HepG2 (cell line): ENCODE measurements at regions not wholly inside any gene's neighbourhood (a gene's known extent, or its start where the extent isn't known, plus 50 kb on each side); places are given as distances from the start of the nearest gene placed in this dataset.

Source experiments
- ATAC-seq: fragments of 200-7000 bp; cut with Tn5 transposase; 3 replicates; pipeline ENCODE4 v1.9.1; 2020; ENCODE audit warnings: mild to moderate bottlenecking, moderate library complexity
- BruUV-seq: library from RNA; stranded (reverse); fragments of 400-500 nt; replicated peaks from 2 replicates; lab custom pipeline; 2021; lab: Mats Ljungman, UMichigan
- CTCF ChIA-PET: fragments of 300-600 bp; formaldehyde crosslinking; extraction: SDS; loops from one replicate; lab custom pipeline; 2021; ENCODE audit warnings: low total read pairs, inconsistent platforms, low intra/inter-chr PET ratio; lab: Yijun Ruan, JAX
- POLR2A ChIA-PET: fragments of 350-600 bp; sonication (Branson Sonifier 250); formaldehyde crosslinking; loops from one replicate; lab custom pipeline; 2020; ENCODE audit warnings: antibody characterized with exemption, inconsistent platforms; lab: Yijun Ruan, JAX
- DNase-seq: peaks from one replicate; pipeline ENCODE4 v3.0.0-alpha.2; 2015; ENCODE audit warnings: low spot score
- FAIRE-seq: peaks from 3 replicates; lab custom pipeline; 2011; peaks lifted over from hg19 to GRCh38; lab: Jason Lieb, UNC
- H2AFZ ChIP-seq: one replicate; pipeline ENCODE4 v1.6.1; 2011; ENCODE audit warnings: low read length, inconsistent platforms
- H3K27ac ChIP-seq: fragments of 300-600 bp; 3 replicates; pipeline ENCODE4 v1.8.0; 2011; ENCODE audit warnings: mixed run types, mild to moderate bottlenecking, mixed read lengths, low read length, inconsistent platforms; ENCODE audit not compliant: insufficient read depth; ENCODE audit errors: extremely low read length
- H3K27me3 ChIP-seq, 2 experiments: fragments of 200-600 bp in 1 of 2; 2 replicates in 1 of 2; 3 replicates in 1 of 2; pipeline versions ENCODE4 v1.6.0 to v1.8.0; 2011; ENCODE audit warnings: low read length in 2 of 2, mild to moderate bottlenecking in 2 of 2, moderate library complexity in 2 of 2, inconsistent platforms in 1 of 2; ENCODE audit not compliant: insufficient read depth in 2 of 2, control insufficient read depth in 1 of 2
- H3K36me3 ChIP-seq, 2 experiments: fragments of 200-600 bp in 1 of 2; replicated peaks in 1 of 2; 2 replicates in 1 of 2; 3 replicates in 1 of 2; pipeline versions ENCODE4 v1.5.1 to v1.8.0; 2011; ENCODE audit warnings: low read length in 2 of 2, inconsistent platforms in 1 of 2; ENCODE audit not compliant: insufficient read depth in 2 of 2, control insufficient read depth in 1 of 2
- H3K4me1 ChIP-seq: 2 replicates; pipeline ENCODE4 v1.5.1; 2012; ENCODE audit warnings: low read length, inconsistent platforms; ENCODE audit not compliant: insufficient read depth
- H3K4me2 ChIP-seq: 2 replicates; pipeline ENCODE4 v1.6.0; 2011; ENCODE audit warnings: low read depth, low read length, inconsistent platforms
- H3K4me3 ChIP-seq, 3 experiments: fragments of 200-600 bp in 1 of 3; sonication (generic), shearing (Covaris generic) in 1 of 3; replicated peaks in 1 of 3; 2 replicates each; pipeline ENCODE4 v1.5.1; 2011 to 2016; ENCODE audit warnings: low read length in 3 of 3, inconsistent platforms in 2 of 3, low read depth in 2 of 3, mild to moderate bottlenecking in 2 of 3, control low read depth in 1 of 3, mixed read lengths in 1 of 3; ENCODE audit not compliant: insufficient read depth in 1 of 3
- H3K79me2 ChIP-seq: one replicate; pipeline ENCODE4 v1.6.1; 2011; ENCODE audit warnings: low read length, inconsistent platforms; ENCODE audit not compliant: insufficient read depth
- H3K9ac ChIP-seq: 2 replicates; pipeline ENCODE4 v1.6.0; 2011; ENCODE audit warnings: mild to moderate bottlenecking, low read depth, low read length, inconsistent platforms; ENCODE audit not compliant: insufficient read depth
- H3K9me3 ChIP-seq: 2 replicates; pipeline ENCODE4 v1.5.1; 2012; ENCODE audit warnings: mild to moderate bottlenecking, low read length
- H4K20me1 ChIP-seq: 2 replicates; pipeline ENCODE4 v1.6.0; 2011; ENCODE audit warnings: inconsistent platforms, mild to moderate bottlenecking, low read length, moderate library complexity; ENCODE audit not compliant: insufficient read depth
- E2F5 ChIP-seq: sonication (generic); formaldehyde crosslinking; conservative IDR thresholded peaks from 2 replicates; pipeline ENCODE4 v1.4.0; 2020; ENCODE audit warnings: missing genetic modification reagents
- SIX1 ChIP-seq: sonication (generic); formaldehyde crosslinking; IDR thresholded peaks from 2 replicates; pipeline ENCODE4 v1.4.0; 2020; ENCODE audit warnings: missing genetic modification reagents, borderline replicate concordance
- ZMYM2 ChIP-seq: sonication (generic); formaldehyde crosslinking; IDR thresholded peaks from 2 replicates; pipeline ENCODE4 v1.8.0; 2022; ENCODE audit warnings: mild to moderate bottlenecking, missing genetic modification reagents
- ZNF441 ChIP-seq: sonication (generic); formaldehyde crosslinking; IDR thresholded peaks from 2 replicates; pipeline ENCODE4 v1.7.0; 2021; ENCODE audit warnings: missing genetic modification reagents, borderline replicate concordance
- WGBS: methylation state at CpG from one replicate; pipeline ENCODE4 v1.1.6; 2017; ENCODE audit warnings: low lambda C conversion rate; 5-methylcytosine and 5-hydroxymethylcytosine counted together
- in situ Hi-C: cut with HindIII; loops from 2 replicates; pipeline ENCODE4 v1.10.0; 2017; ENCODE audit warnings: low pct_unique_long_range_greater_than_20kb; ENCODE audit not compliant: extremely low pct_ligation_motif_present
- intact Hi-C: fragments of 100-400 bp; cut with micrococcal nuclease; formaldehyde crosslinking; loops from one replicate; pipeline ENCODE4 v1.10.0; 2022; ENCODE audit not compliant: unreplicated experiment

- in situ Hi-C loops: no loop called here
- 55% methylated on average over 3 of the region's 3 CpGs for WGBS
- TF ChIP-seq ZNF441 (CRISPR knock-in tag) (no peak), SIX1 (CRISPR knock-in tag) (no peak), ZMYM2 (CRISPR knock-in tag) (no peak)
These were observed 114.2 kb downstream of the DDX1 start for GRCh38 chr2:15705839-15706386.

GRCh38 chr2:15706424-15706823, 114.8 kb downstream of the DDX1 start:
- DNase-seq (no peak), FAIRE-seq (no peak), ATAC-seq (no peak)
- Histone ChIP-seq H3K27ac (no peak overlapping the region), H3K79me2 (no peaks in the 10 kb centered on the region), H4K20me1 (no peaks in the 10 kb centered on the region), H3K36me3 (no peaks in the 10 kb centered on the region), H3K27me3 (peaks cover 3 to 26% of the 10 kb centered on the region in 2 experiments; a peak in 2 of 5 replicates), H3K4me3 (no peak overlapping the region), H3K4me1 (peaks cover 3% of the 10 kb centered on the region; the same call in 1 of the 2 replicates), H3K9ac (no peak overlapping the region), H3K4me2 (no peak overlapping the region), H3K9me3 (no peaks in the 10 kb centered on the region), H2AFZ (no peak overlapping the region)
- no peak for TF ChIP-seq E2F5 (CRISPR knock-in tag)
- no TSS peak for BruUV-seq
- in situ Hi-C loops (no loop called here), intact Hi-C loops (no loop called here)
- CTCF ChIA-PET: no interaction called here
- POLR2A ChIA-PET: no interaction called here

More at GRCh38 chr2:15705839-15706386, 114.2 kb downstream of the DDX1 start:
- Histone ChIP-seq H3K36me3 (no peaks in the 10 kb centered on the region), H3K4me1 (peaks cover 4% of the 10 kb centered on the region; the same call in 1 of the 2 replicates), H3K9me3 (no peaks in the 10 kb centered on the region), H3K27ac (no peak overlapping the region), H3K27me3 (peaks cover 3 to 26% of the 10 kb centered on the region in 2 experiments; a peak in 2 of 5 replicates), H3K9ac (no peak overlapping the region), H2AFZ (no peak overlapping the region), H3K4me2 (no peak overlapping the region), H3K4me3 (no peak overlapping the region), H3K79me2 (no peaks in the 10 kb centered on the region), H4K20me1 (no peaks in the 10 kb centered on the region)
- FAIRE-seq (no peak), ATAC-seq (no peak), DNase-seq (no peak)
- no TSS peak for BruUV-seq
- intact Hi-C loops: no loop called here
- ChIA-PET CTCF (no interaction called here), POLR2A (no interaction called here)
